Common myeloid progenitor, CD34-positive (primary cell): ENCODE measurements at regions not wholly inside any gene's neighbourhood (a gene's known extent, or its start where the extent isn't known, plus 50 kb on each side); places are given as distances from the start of the nearest gene placed in this dataset.
A peak's percentile ranks its signal among the peaks of the same experiment; 100 is the strongest.

ENCODE experiments used
- CTCF ChIA-PET: fragments of 350-600 bp; sonication (Branson Sonifier 250); formaldehyde crosslinking; loops from one replicate; lab custom pipeline; 2021; ENCODE audit warnings: antibody characterized with exemption; lab: Charles Lee
- POLR2A ChIA-PET: fragments of 350-600 bp; sonication (Branson Sonifier 250); formaldehyde crosslinking; loops from one replicate; lab custom pipeline; 2021; ENCODE audit warnings: antibody characterized with exemption; lab: Charles Lee
- DNase-seq, 3 donors: peaks; one replicate each; pipeline versions ENCODE4 v3.0.0 to v3.0.0-alpha.2; 2013
- H3K27ac ChIP-seq, 2 experiments: 1 replicate in 1 of 2; 2 replicates in 1 of 2; pipeline ENCODE4 v1.7.0; 2013; ENCODE audit warnings: inconsistent platforms in 2 of 2, low read length in 2 of 2, mild to moderate bottlenecking in 2 of 2, low read depth in 1 of 2, moderate library complexity in 1 of 2; ENCODE audit not compliant: severe bottlenecking in 2 of 2, insufficient read depth in 1 of 2, poor library complexity in 1 of 2
- H3K27me3 ChIP-seq, 5 experiments: replicated peaks in 2 of 5; 1 replicate in 3 of 5; 2 replicates in 2 of 5; pipeline versions ENCODE4 v1.6.1 to v1.7.0; 2013; ENCODE audit warnings: low read length in 4 of 5, mild to moderate bottlenecking in 2 of 5, moderate library complexity in 2 of 5, inconsistent platforms in 1 of 5; ENCODE audit not compliant: insufficient read depth in 5 of 5, control insufficient read depth in 4 of 5
- H3K36me3 ChIP-seq, 4 experiments: 1 replicate in 2 of 4; 2 replicates in 2 of 4; pipeline versions ENCODE4 v1.6.1 to v1.7.0; 2013; ENCODE audit warnings: low read length in 3 of 4, control low read depth in 1 of 4, mild to moderate bottlenecking in 1 of 4; ENCODE audit not compliant: control insufficient read depth in 4 of 4, insufficient read depth in 4 of 4
- H3K4me1 ChIP-seq, 4 experiments: 1 replicate in 3 of 4; 2 replicates in 1 of 4; pipeline versions ENCODE4 v1.6.1 to v1.7.1; 2013; ENCODE audit warnings: low read length in 3 of 4, mild to moderate bottlenecking in 3 of 4, control low read depth in 1 of 4, inconsistent platforms in 1 of 4, moderate library complexity in 1 of 4; ENCODE audit not compliant: control insufficient read depth in 4 of 4, insufficient read depth in 4 of 4; ENCODE audit errors: control extremely low read depth in 1 of 4
- H3K4me3 ChIP-seq, 7 experiments: 1 replicate in 4 of 7; 2 replicates in 3 of 7; pipeline versions ENCODE4 v1.5.1 to v1.7.0; 2013; ENCODE audit warnings: mild to moderate bottlenecking in 7 of 7, low read length in 6 of 7, moderate library complexity in 6 of 7, inconsistent platforms in 2 of 7, low read depth in 2 of 7, control low read depth in 1 of 7; ENCODE audit not compliant: insufficient read depth in 4 of 7, control insufficient read depth in 1 of 7; ENCODE audit errors: extremely low read depth in 1 of 7
- H3K9me3 ChIP-seq, 5 experiments: 1 replicate in 4 of 5; 2 replicates in 1 of 5; pipeline versions ENCODE4 v1.6.1 to v1.7.1; 2013; ENCODE audit warnings: low read length in 4 of 5, mild to moderate bottlenecking in 2 of 5, inconsistent platforms in 1 of 5, low read depth in 1 of 5, moderate library complexity in 1 of 5; ENCODE audit not compliant: control insufficient read depth in 4 of 5, insufficient read depth in 2 of 5; ENCODE audit errors: control extremely low read depth in 1 of 5
- WGBS: methylation state at CpG from one replicate; pipeline ENCODE4 v1.1.5; 2013; ENCODE audit not compliant: insufficient coverage; 5-methylcytosine and 5-hydroxymethylcytosine counted together

GRCh38 chr2:58609326-58609725 lies 368.2 kb upstream of the FANCL start:
- Histone ChIP-seq H3K4me1 (peaks cover 0 to 51% (median 3%) of the 10 kb centered on the region in 4 experiments), H3K4me3 (peak overlapping the region in 2 of 7 experiments; percentile 42 to 46), H3K27ac (no peak overlapping the region), H3K9me3 (no peaks in the 10 kb centered on the region), H3K36me3 (no peaks in the 10 kb centered on the region), H3K27me3 (no peaks in the 10 kb centered on the region)
- peak in 2 of 3 donors; percentile 30 to 50 for DNase-seq
- ChIA-PET POLR2A (interaction anchor here (0.7 kb wide), 1 partner anchor 57 kb away, joined by 3 read pairs; no protein-coding TSS in a partner anchor), CTCF (interaction anchor here (1.0 to 1.6 kb wide), 2 partner anchors 71 to 416 kb away, joined by 3 read pairs; no protein-coding TSS in a partner anchor)
- WGBS: 50% methylated on average over 1 of the region's 1 CpG

DNA sequence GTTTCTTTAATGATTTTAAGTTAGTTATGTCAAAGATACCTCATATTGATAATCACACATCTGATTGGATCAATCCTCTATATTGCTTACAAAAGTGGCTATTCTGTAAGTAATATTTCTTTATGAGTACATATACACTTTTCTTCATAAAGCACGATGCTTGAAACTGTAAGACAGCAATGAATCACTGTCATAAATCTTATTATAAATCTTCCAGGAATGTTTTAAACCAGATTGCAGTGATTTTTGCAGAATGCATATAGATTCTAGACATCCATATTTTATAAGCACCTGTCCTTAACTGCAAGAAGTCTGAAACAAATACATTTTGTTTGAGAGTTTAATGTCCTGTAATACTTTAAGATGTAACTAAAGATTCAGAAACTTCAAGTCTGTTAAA lies 367.0 kb upstream of the FANCL start:
- Histone ChIP-seq H3K9me3 (no peaks in the 10 kb centered on the region), H3K36me3 (no peaks in the 10 kb centered on the region), H3K27ac (no peak overlapping the region), H3K4me3 (no peak overlapping the region), H3K27me3 (no peaks in the 10 kb centered on the region), H3K4me1 (peaks cover 0 to 45% (median 3%) of the 10 kb centered on the region in 4 experiments)
- ChIA-PET CTCF (no interaction called here), POLR2A (interaction anchor here (0.7 kb wide), 1 partner anchor 317 kb away, joined by 3 read pairs; no protein-coding TSS in a partner anchor)
- no peak for DNase-seq
- WGBS: no CpG with 5 or more reads among the region's 1 CpG

DNA sequence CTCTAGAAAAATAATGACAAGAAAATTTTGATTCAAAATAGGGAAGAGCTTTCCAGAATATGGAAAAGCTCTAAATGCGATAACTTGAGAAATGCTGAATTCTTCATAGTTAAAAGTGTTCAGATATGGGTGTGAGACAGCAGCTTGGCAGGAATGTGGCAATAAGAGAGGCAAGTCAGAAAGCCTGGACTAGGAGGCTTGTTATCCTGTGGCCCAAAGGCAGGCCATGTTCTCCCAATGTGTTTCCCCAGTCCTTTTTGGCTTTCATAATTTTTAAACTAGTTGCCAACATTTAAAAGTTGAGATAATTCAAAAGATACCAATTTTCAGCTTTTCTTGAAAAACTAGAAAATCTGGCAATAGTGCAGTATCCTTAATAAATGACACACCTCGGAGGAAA lies 366.3 kb upstream of the FANCL start:
- Histone ChIP-seq H3K9me3 (no peaks in the 10 kb centered on the region), H3K4me3 (no peak overlapping the region), H3K4me1 (peaks cover 0 to 39% (median 2%) of the 10 kb centered on the region in 4 experiments), H3K36me3 (no peaks in the 10 kb centered on the region), H3K27ac (peak overlapping the region in 1 of 2 experiments; percentile 15), H3K27me3 (no peaks in the 10 kb centered on the region)
- 100% methylated on average over 2 of the region's 2 CpGs for WGBS
- ChIA-PET CTCF (interaction anchor here (1.1 kb wide), 1 partner anchor 13 kb away, joined by 5 read pairs; no protein-coding TSS in a partner anchor), POLR2A (no interaction called here)
- no peak for DNase-seq

DNA sequence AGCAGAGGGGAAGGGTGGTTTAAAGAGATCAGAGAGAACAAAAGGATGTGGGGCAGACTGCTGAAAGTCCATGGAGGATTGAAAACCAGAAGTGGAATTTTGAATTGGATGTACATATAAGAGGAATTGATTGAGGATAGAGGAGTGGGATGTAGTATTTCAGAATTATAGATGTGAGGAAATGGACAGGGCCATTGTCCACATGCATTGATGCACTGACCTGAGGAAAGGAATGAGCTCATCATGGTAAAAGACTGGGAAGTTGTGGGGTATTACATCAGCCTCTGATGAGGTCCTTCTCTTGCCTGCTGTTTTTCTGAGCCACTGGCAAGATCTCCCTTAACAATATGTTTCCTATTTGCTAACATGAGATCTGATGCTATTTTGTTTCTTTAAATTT lies 365.7 kb upstream of the FANCL start:
- ChIA-PET CTCF (interaction anchor here (1.1 kb wide), 1 partner anchor 13 kb away, joined by 5 read pairs; no protein-coding TSS in a partner anchor), POLR2A (interaction anchor here (0.7 kb wide), 1 partner anchor 749 kb away, joined by 3 read pairs; no protein-coding TSS in a partner anchor)
- no peak for DNase-seq
- H3K4me3 ChIP-seq: no peak overlapping the region
- H3K4me1 ChIP-seq: peaks cover 0 to 38% (median 2%) of the 10 kb centered on the region in 4 experiments
- H3K27ac ChIP-seq: peak overlapping the region in 1 of 2 experiments; percentile 52
- H3K36me3 ChIP-seq: no peaks in the 10 kb centered on the region
- H3K27me3 ChIP-seq: no peaks in the 10 kb centered on the region
- no peaks in the 10 kb centered on the region for H3K9me3 ChIP-seq

DNA sequence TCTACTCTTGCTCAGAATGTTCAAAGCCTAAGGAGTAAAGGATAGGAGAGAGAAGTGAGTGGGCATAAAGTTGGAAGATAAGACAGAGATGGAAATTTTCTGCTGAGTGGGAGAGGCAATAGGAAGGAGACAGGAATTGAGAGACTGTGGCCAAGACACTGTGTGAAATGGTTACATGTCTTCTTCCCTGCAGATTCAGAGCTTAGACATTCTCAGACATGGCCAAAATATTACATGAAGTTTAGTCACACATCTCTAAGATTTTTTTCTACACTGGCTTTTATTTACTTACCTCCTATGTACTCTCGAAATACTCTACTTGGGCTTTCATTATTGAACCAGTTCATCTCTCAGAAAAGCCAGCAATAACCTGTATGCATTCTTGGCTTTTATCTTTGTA lies 363.0 kb upstream of the FANCL start:
- Histone ChIP-seq H3K27ac (no peak overlapping the region), H3K4me1 (peaks cover 0 to 20% (median 2%) of the 10 kb centered on the region in 4 experiments), H3K36me3 (no peaks in the 10 kb centered on the region), H3K9me3 (no peaks in the 10 kb centered on the region), H3K27me3 (no peaks in the 10 kb centered on the region), H3K4me3 (no peak overlapping the region)
- 100% methylated on average over 1 of the region's 1 CpG for WGBS
- no peak for DNase-seq
- ChIA-PET CTCF (interaction anchor here (1.7 kb wide), 1 partner anchor 10 kb away, joined by 5 read pairs; no protein-coding TSS in a partner anchor), POLR2A (interaction anchor here (0.6 kb wide), 1 partner anchor 1023 kb away, joined by 3 read pairs; no protein-coding TSS in a partner anchor)

- ChIA-PET POLR2A (interaction anchor here (0.8 kb wide), 1 partner anchor 67 kb away, joined by 3 read pairs; no protein-coding TSS in a partner anchor), CTCF (no interaction called here)
- peaks cover 0 to 4% (median 0%) of the 10 kb centered on the region in 5 experiments for H3K9me3 ChIP-seq
- no peaks in the 10 kb centered on the region for H3K36me3 ChIP-seq
- no peak overlapping the region for H3K27ac ChIP-seq
- DNase-seq: no peak
- no CpG with 5 or more reads among the region's 2 CpGs for WGBS
- H3K4me3 ChIP-seq: no peak overlapping the region
- H3K27me3 ChIP-seq: no peaks in the 10 kb centered on the region
- H3K4me1 ChIP-seq: no peaks in the 10 kb centered on the region
Observed at GRCh38 chr2:58601017-58601416, 359.9 kb upstream of the FANCL start.

- CTCF ChIA-PET: interaction anchor here (0.6 kb wide), 3 partner anchors 143 to 1689 kb away, joined by 3 read pairs; no protein-coding TSS in a partner anchor
- H3K27ac ChIP-seq: no peak overlapping the region
- no peaks in the 10 kb centered on the region for H3K27me3 ChIP-seq
- no peaks in the 10 kb centered on the region for H3K4me1 ChIP-seq
- POLR2A ChIA-PET: no interaction called here
- no peaks in the 10 kb centered on the region for H3K36me3 ChIP-seq
- DNase-seq: no peak
- H3K4me3 ChIP-seq: no peak overlapping the region
- 93% methylated on average over 3 of the region's 3 CpGs for WGBS
- peaks cover 0 to 4% (median 0%) of the 10 kb centered on the region in 5 experiments for H3K9me3 ChIP-seq
Observed at GRCh38 chr2:58598171-58598570, 357.0 kb upstream of the FANCL start.
